AG10803 (cell line): ENCODE measurements at regions not wholly inside any gene's neighbourhood (a gene's known extent, or its start where the extent isn't known, plus 50 kb on each side); places are given as distances from the start of the nearest gene placed in this dataset.

Source experiments
- DNase-seq: peaks from one replicate; pipeline ENCODE4 v3.0.0; 2010; ENCODE audit warnings: low read depth
- H3K4me3 ChIP-seq: 2 replicates; pipeline ENCODE4 v1.5.1; 2011; ENCODE audit warnings: mild to moderate bottlenecking, low read length, control low read depth
- CTCF ChIP-seq: conservative IDR thresholded peaks from 2 replicates; pipeline ENCODE4 v1.5.1; 2011; ENCODE audit warnings: mild to moderate bottlenecking, low read length, control low read depth, inconsistent platforms

GRCh38 chr17:77763575-77763974, 194.9 kb upstream of the TNRC6C start:
- no peak for TF ChIP-seq CTCF
- no peak overlapping the region for H3K4me3 ChIP-seq
- DNase-seq, result no peak

DNA sequence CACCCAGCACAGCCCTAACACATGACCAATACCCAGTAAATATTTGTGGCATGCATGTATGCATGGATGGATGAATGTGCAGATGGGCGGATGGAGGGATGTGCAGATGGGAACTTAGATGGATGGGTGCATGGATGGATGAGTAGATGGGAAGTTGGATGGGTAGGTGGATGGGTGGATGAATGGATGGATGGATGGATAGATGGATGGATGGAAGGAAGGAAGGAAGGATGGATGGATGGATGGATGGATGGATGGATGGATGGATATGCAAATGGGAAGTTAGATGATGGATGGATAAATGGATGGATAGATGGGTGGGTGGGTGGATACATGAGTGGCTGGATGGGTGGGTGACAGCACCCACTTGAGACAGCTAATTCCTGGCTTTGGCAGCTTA, 193.2 kb upstream of the TNRC6C start:
- TF ChIP-seq CTCF, result no peak
- H3K4me3 ChIP-seq, result no peak overlapping the region
- DNase-seq, result no peak

- TF ChIP-seq CTCF, result no peak
- H3K4me3 ChIP-seq, result no peak overlapping the region
- DNase-seq, result no peak
These were observed 191.4 kb upstream of the TNRC6C start for GRCh38 chr17:77767148-77767547.

DNA sequence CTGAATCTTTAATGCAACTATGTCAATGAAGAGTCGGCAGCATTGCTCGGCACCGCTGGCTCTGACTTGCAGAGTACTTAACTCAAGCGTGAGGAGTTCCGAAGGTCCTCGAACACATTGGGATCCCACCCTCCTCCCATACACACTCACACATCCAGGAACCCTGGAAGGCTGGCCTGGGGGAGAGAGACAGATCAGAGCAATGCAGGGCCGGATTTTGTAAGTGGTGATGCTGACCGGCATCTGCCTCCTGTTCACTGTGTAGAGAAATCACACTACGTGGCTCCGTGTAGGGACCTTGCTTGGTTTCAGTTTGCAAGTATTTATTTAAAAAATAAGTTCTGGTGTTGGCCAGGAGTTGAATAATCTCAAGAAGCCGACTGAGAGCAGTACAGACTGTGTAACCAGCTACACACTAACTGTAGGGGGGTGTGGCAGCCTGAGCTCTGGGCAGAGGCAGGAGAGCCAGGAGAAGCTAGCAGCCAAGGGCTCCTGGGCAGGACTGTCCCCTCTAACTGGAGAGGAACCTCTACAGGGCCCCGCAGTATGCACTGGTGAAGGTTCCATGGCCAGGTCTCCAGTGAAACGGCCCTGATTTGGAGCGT, 190.2 kb upstream of the TNRC6C start:
- no peak overlapping the region for H3K4me3 ChIP-seq
- no peak for TF ChIP-seq CTCF
- no peak for DNase-seq

- TF ChIP-seq CTCF, result no peak
- H3K4me3 ChIP-seq, result no peak overlapping the region
- peak; percentile 11 for DNase-seq
These were observed 189.3 kb upstream of the TNRC6C start for GRCh38 chr17:77769215-77769614.

GRCh38 chr17:77769762-77770161, 188.7 kb upstream of the TNRC6C start:
- H3K4me3 ChIP-seq, result no peak overlapping the region
- DNase-seq, result no peak
- TF ChIP-seq CTCF, result no peak

DNA sequence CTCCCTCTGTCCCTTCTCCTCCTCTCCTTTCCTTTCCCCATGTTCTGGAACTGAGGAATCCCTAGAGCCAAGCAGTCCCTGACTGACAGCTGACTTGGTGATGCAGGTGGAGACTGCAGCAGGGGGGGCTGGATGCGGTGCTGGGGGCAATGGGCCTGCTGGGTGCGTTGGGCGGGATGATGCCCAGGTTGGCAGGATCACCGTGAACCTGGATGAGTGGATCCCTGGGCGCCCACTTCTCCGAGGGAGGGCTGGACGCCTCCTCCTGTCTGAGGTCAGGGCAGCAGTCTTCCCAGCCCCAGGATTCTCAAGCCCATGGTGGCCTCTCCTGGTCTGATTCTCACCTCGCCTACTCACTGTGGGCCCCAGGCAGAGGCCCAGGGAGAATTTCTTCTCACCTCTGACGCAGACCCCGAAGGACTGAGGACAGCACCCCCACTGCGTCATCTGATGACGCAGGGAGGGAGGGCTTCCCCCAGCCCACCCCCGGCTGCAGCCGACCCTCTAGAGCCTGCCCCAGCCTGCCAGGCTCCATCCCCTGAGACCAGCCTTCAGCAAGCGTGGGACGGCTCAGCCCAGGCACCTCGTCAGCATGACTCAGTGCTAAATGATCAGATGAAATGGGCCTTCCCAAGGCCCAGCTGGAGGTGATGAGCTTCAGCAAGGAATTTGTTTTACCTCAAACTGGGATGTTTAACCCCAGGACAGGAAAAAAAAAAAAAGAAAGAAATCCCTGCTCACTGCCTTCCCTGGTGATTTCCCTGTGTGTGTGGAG, 188.0 kb upstream of the TNRC6C start:
- peak; percentile 65 for DNase-seq
- TF ChIP-seq CTCF, result no peak

More for the DNA sequence above, 188.0 kb upstream of the TNRC6C start:
- no peak overlapping the region for H3K4me3 ChIP-seq
